SH-SY5Y (cell line): ENCODE measurements at regions not wholly inside any gene's neighbourhood (a gene's known extent, or its start where the extent isn't known, plus 50 kb on each side); places are given as distances from the start of the nearest gene placed in this dataset.

Experiments
- GATA2 ChIP-seq: IDR thresholded peaks from 2 replicates; pipeline ENCODE4 v1.6.1; 2011; ENCODE audit warnings: mild to moderate bottlenecking, low read depth, low read length
- GATA3 ChIP-seq: IDR thresholded peaks from 2 replicates; pipeline ENCODE4 v1.6.1; 2011; ENCODE audit warnings: low read depth, mild to moderate bottlenecking, low read length, moderate library complexity

DNA sequence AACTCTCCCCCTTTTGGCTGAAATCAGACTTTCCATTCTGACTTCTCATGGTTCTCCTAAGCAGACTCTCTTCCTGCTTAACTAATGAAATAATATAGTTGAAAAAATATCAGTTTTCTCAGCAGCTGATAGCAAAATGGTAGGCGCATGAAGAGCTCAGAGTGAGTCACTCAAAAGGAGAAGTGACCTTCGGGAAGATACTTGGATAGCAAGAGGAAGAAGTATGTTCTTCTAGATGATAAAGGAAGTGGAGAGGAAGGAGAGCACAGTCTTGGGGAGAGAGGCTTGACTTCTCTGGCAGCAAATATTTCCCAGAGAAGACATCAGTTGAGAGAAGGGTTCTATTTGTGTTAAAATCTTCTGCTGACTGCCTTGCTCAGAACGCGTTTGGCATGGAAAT lies 101.5 kb downstream of the TAF11L14 start:
- TF ChIP-seq GATA3 (no peak), GATA2 (no peak)
